B cell (primary cell): ENCODE measurements at regions not wholly inside any gene's neighbourhood (a gene's known extent, or its start where the extent isn't known, plus 50 kb on each side); places are given as distances from the start of the nearest gene placed in this dataset.

ENCODE experiments used
- EZH2 ChIP-seq: IDR thresholded peaks from 2 replicates; pipeline ENCODE4 v1.6.1; 2012; ENCODE audit warnings: borderline replicate concordance, low read depth, mild to moderate bottlenecking, moderate library complexity, low read length; ENCODE audit not compliant: insufficient read depth, poor library complexity, severe bottlenecking
- TF ChIP-seq, protein P1 (sequence below): fragments of 200-600 bp; IDR thresholded peaks from one replicate; pipeline ENCODE4 v1.8.0; 2022; ENCODE audit warnings: antibody characterized with exemption, mild to moderate bottlenecking

DNA sequence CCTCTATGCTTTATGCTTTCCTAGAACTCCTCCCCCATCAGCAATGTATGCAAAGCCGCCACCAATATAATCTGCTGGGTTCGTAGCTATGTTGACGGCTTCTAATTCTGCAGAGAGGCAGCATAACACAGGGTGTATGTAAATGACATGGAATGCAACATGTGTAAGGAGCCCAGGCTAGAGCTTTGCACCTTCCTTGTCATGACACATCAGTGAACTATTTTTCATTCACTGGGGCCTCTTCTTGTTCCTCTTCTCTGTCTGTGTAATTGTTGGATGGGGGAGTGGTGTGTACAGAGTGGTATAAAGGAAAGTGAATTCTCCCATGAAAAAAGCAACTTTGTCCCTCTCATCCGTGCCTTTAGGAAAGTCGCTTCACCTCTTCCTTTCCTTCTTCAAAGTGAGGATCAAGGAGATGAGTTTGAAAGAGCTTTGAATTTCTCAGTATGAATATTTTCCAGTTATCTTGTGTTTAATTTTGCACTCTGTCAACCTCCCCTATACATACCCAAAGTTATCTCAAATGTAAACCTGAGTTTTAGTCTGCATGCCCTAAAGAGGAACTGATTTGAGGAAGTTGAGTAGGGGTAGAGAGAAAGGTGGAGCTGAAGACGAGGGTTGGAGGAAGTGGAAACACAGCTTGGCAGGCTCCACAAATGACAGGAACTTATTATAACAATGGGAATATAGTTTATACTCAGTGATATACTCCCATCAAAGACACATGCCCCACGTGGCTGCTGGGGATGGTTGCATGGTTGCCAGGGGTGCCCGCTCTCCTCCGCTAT lies 74.9 kb upstream of the ARL4C start:
- TF ChIP-seq, protein P1, sequence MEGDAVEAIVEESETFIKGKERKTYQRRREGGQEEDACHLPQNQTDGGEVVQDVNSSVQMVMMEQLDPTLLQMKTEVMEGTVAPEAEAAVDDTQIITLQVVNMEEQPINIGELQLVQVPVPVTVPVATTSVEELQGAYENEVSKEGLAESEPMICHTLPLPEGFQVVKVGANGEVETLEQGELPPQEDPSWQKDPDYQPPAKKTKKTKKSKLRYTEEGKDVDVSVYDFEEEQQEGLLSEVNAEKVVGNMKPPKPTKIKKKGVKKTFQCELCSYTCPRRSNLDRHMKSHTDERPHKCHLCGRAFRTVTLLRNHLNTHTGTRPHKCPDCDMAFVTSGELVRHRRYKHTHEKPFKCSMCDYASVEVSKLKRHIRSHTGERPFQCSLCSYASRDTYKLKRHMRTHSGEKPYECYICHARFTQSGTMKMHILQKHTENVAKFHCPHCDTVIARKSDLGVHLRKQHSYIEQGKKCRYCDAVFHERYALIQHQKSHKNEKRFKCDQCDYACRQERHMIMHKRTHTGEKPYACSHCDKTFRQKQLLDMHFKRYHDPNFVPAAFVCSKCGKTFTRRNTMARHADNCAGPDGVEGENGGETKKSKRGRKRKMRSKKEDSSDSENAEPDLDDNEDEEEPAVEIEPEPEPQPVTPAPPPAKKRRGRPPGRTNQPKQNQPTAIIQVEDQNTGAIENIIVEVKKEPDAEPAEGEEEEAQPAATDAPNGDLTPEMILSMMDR, result no peak
- TF ChIP-seq EZH2, result no peak
